ENCODE measurements at regions not wholly inside any gene's neighbourhood (a gene's known extent, or its start where the extent isn't known, plus 50 kb on each side); places are given as distances from the start of the nearest gene placed in this dataset.
A peak's percentile ranks its signal among the peaks of the same experiment; 100 is the strongest.
"Not testable (repeated sequence)": the region's sequence is repeated elsewhere in the genome, so short reads cannot be mapped to it uniquely, and the experiment has no call there.

- no peak for DNase-seq
These were observed 211.9 kb upstream of the PRICKLE2 start for GRCh38 chr3:64437131-64437530.

- not testable (repeated sequence) for DNase-seq
These were observed 209.8 kb upstream of the PRICKLE2 start for GRCh38 chr3:64435023-64435422.

DNA sequence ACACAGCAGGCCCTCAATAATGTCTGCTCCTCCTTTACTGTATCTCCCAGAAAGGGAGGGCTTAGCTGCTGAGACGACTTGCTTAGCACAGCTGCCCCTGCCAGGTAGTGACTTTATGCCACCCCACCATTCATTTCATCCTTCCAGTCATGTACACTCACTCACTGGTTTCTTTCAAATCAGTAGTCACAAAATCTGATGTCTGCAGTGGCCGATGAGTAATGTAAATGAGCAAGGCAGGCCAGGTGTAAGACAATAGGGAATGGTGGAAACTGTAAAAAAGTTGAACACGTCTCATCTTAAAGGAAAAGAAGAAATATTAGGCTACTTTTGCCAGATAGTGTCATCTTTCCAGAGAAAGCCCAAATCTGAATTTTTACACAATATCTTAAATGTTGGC, 207.6 kb upstream of the PRICKLE2 start:
- DNase-seq = no peak

- peak in 1 of 2 experiments; percentile 4 for DNase-seq
These were observed 206.3 kb upstream of the PRICKLE2 start for GRCh38 chr3:64431526-64432091.

- DNase-seq = no peak
These were observed 202.4 kb upstream of the PRICKLE2 start for GRCh38 chr3:64427671-64428070.

- no peak for DNase-seq
These were observed 201.3 kb upstream of the PRICKLE2 start for GRCh38 chr3:64426551-64426950.

GRCh38 chr3:64422932-64423331, 197.7 kb upstream of the PRICKLE2 start:
- no peak for DNase-seq

DNA sequence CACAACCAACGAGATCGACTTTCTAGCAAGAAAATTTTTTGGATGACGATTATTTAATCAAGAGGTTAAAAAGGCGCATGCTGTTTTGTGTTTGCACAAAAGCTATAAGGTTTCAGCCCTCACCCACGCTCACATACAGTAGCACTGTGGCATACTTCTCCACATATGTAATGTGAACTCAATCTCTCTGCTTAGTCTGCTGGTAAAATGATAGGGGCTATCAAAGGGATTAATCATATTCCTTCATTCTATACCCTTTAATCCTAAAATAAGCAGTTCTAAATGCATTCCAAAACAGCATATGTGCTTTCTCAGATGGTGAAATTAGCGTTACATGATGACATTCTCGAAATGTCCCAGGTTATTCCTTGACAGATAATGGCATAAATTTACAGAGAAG, 196.9 kb upstream of the PRICKLE2 start:
- DNase-seq = no peak

DNA sequence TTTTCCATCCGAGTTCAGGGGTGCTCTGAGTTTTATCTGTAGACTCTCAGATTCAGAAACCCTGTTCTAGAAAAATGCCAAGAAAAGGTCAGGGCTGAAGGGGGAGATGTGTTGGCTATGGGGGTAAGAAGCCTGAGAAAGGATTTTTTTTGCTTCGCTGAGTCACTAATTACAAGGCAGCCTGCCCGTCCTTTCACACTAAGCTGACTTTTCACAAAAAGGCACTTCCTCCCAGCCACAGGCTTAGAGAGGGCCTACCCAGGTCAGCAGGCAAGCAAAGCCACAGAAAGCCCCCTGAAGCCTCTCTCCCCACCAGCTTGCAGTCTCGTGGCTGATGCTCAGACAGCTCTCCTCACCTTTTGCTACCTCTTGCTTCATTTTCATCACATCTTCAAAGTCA, 192.6 kb upstream of the PRICKLE2 start:
- no peak for DNase-seq

GRCh38 chr3:64414043-64414442, 188.8 kb upstream of the PRICKLE2 start:
- no peak for DNase-seq

GRCh38 chr3:64411101-64411500, 185.8 kb upstream of the PRICKLE2 start:
- no peak for DNase-seq

GRCh38 chr3:64410226-64410625, 185.0 kb upstream of the PRICKLE2 start:
- no peak for DNase-seq

GRCh38 chr3:64408770-64409169, 183.5 kb upstream of the PRICKLE2 start:
- no peak for DNase-seq

DNA sequence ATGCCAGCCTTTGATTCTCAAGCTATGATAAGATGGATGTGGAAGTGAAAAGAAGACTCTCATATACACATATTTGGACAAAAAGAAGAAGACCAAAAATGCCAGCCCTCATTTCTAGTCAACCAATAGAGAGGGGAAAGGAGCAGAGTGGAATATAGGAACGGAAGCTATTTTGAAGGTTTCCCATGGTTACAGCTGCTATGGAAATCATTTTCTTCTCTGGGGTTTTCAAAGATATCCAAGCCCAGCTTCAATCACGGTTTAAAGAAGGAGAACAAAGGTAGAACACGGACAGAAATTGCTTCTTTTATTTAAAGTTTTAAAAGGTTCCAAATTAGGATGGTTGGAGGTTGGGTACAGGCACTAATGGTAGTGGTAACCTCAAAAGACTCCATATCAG, 181.0 kb upstream of the PRICKLE2 start:
- no peak for DNase-seq

GRCh38 chr3:64405211-64405835, 180.1 kb upstream of the PRICKLE2 start:
- DNase-seq = no peak

GRCh38 chr3:64400706-64401105, 175.4 kb upstream of the PRICKLE2 start:
- DNase-seq = no peak

- DNase-seq = no peak
These were observed 174.0 kb upstream of the PRICKLE2 start for GRCh38 chr3:64399205-64399800.

- DNase-seq = no peak
These were observed 173.2 kb upstream of the PRICKLE2 start for GRCh38 chr3:64398476-64398875.

- no peak for DNase-seq
These were observed 172.7 kb upstream of the PRICKLE2 start for GRCh38 chr3:64398006-64398405.

GRCh38 chr3:64397573-64397972, 172.3 kb upstream of the PRICKLE2 start:
- no peak for DNase-seq

- DNase-seq = no peak
These were observed 170.2 kb upstream of the PRICKLE2 start for GRCh38 chr3:64395490-64395889.

- DNase-seq = no peak
These were observed 167.9 kb upstream of the PRICKLE2 start for GRCh38 chr3:64393193-64393592.

DNA sequence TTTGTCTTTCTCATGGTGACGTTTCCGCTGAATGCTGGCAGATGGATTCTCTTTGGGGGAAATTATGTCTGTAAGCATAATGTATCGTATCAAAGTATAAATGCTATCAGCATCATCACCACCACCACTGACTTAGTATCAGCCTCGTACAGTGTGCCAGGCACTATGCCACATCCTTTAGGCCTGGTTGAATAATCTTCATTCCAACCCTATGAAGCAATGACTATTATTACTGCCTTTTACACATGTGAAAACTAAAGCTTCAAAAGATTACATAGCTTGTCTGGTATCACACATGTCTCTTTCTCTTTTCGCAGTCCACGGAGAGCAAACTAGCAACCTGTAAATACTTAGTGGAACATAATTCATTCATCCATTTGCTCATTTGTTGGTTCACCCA, 166.7 kb upstream of the PRICKLE2 start:
- DNase-seq = no peak

DNA sequence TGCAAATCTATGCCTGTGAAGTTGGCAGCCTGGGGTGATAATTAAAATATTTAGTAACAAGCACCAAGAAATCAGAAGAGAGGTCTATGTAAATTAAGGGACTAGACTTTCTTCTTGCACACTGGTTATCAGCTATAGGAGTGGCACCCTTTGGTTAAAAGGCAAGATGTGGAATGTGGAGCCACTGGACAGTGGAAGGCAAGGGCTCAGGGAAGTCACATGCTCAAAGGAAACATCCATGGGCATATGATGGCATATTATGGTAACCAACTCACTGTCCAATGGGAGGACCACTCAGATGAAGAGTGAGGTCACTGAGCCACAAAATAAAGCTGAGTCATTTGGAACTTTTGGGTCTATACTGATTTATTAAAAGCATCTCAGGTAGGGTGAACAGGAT, 165.6 kb upstream of the PRICKLE2 start:
- no peak for DNase-seq

DNA sequence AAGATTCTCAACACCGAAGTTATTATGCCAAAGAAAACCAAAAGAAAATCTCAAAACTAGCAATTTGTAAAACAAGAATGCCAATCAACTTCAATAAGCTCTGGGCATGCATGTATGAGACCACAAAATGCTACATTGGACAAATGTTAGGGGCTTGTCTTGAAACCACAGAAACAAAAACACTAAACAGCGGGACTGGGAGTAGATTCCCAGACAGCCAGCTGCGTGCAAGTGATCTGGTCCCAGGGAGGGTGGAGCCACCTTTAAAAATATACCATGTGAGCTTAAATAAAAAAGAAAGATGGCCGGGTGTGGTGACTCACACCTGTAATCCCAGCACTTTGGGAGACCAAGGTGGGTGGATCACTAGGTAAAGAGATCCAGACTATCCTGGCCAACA, 163.6 kb upstream of the PRICKLE2 start:
- no peak for DNase-seq
